GM03348 (cell line): ENCODE measurements at regions not wholly inside any gene's neighbourhood (a gene's known extent, or its start where the extent isn't known, plus 50 kb on each side); places are given as distances from the start of the nearest gene placed in this dataset.

Experiments used
- DNase-seq: peaks from one replicate; pipeline ENCODE4 v3.0.0; 2012; ENCODE audit warnings: low spot score

- DNase-seq = no peak
Observed at GRCh38 chr14:85428926-85429325, 101.0 kb upstream of the FLRT2 start.

- DNase-seq = peak; percentile 48
Observed at GRCh38 chr14:85437148-85437547, 92.8 kb upstream of the FLRT2 start.

GRCh38 chr14:85438001-85438400, 91.9 kb upstream of the FLRT2 start:
- DNase-seq = no peak

- DNase-seq = no peak
Observed at GRCh38 chr14:85438481-85438942, 91.4 kb upstream of the FLRT2 start.

GRCh38 chr14:85439696-85440328, 90.1 kb upstream of the FLRT2 start:
- DNase-seq = peak; percentile 76

GRCh38 chr14:85441909-85442643, 87.9 kb upstream of the FLRT2 start:
- DNase-seq = no peak

- DNase-seq = peak; percentile 16
Observed at GRCh38 chr14:85442996-85443395, 86.9 kb upstream of the FLRT2 start.

GRCh38 chr14:85444635-85445034, 85.3 kb upstream of the FLRT2 start:
- no peak for DNase-seq

GRCh38 chr14:85445151-85445795, 84.7 kb upstream of the FLRT2 start:
- no peak for DNase-seq

- DNase-seq = no peak
Observed at GRCh38 chr14:85447883-85448282, 82.1 kb upstream of the FLRT2 start.

- DNase-seq = no peak
Observed at GRCh38 chr14:85451421-85451820, 78.5 kb upstream of the FLRT2 start.

GRCh38 chr14:85453401-85454225, 76.3 kb upstream of the FLRT2 start:
- DNase-seq = no peak

- no peak for DNase-seq
Observed at GRCh38 chr14:85454226-85454813, 75.6 kb upstream of the FLRT2 start.

- DNase-seq = no peak
Observed at GRCh38 chr14:85459361-85460000, 70.5 kb upstream of the FLRT2 start.

GRCh38 chr14:85461432-85462133, 68.4 kb upstream of the FLRT2 start:
- DNase-seq = no peak

GRCh38 chr14:85463512-85463911, 66.4 kb upstream of the FLRT2 start:
- DNase-seq = no peak

- no peak for DNase-seq
Observed at GRCh38 chr14:85464135-85464895, 65.6 kb upstream of the FLRT2 start.

- DNase-seq = peak; percentile 8
Observed at GRCh38 chr14:85466678-85467077, 63.3 kb upstream of the FLRT2 start.

GRCh38 chr14:85468816-85469215, 61.1 kb upstream of the FLRT2 start:
- DNase-seq = no peak

- peak; percentile 51 for DNase-seq
Observed at GRCh38 chr14:85471156-85471555, 58.8 kb upstream of the FLRT2 start.
